Fibroblast of the aortic adventitia (primary cell): ENCODE measurements at regions not wholly inside any gene's neighbourhood (a gene's known extent, or its start where the extent isn't known, plus 50 kb on each side); places are given as distances from the start of the nearest gene placed in this dataset.
"Not testable (repeated sequence)": the region's sequence is repeated elsewhere in the genome, so short reads cannot be mapped to it uniquely, and the experiment has no call there.

Source experiments
- DNase-seq: peaks from one replicate; pipeline ENCODE4 v3.0.0-alpha.2; 2010; ENCODE audit warnings: low read depth
- H3K4me3 ChIP-seq: 2 replicates; pipeline ENCODE4 v1.5.1; 2011; ENCODE audit warnings: low read depth, mild to moderate bottlenecking, control low read depth, low read length, moderate library complexity
- CTCF ChIP-seq: IDR thresholded peaks from 2 replicates; pipeline ENCODE4 v1.5.1; 2011; ENCODE audit warnings: mild to moderate bottlenecking, low read length, control low read depth, inconsistent platforms; ENCODE audit not compliant: insufficient read depth

GRCh38 chr15:95075792-95076677, 844.7 kb downstream of the MCTP2 start:
- DNase-seq, result no peak
- no peak for TF ChIP-seq CTCF
- no peak overlapping the region for H3K4me3 ChIP-seq

GRCh38 chr15:95076678-95076990, 845.3 kb downstream of the MCTP2 start:
- no peak overlapping the region for H3K4me3 ChIP-seq
- TF ChIP-seq CTCF, result no peak
- DNase-seq, result no peak

GRCh38 chr15:95078003-95078402, 846.6 kb downstream of the MCTP2 start:
- no peak overlapping the region for H3K4me3 ChIP-seq
- no peak for DNase-seq
- TF ChIP-seq CTCF, result no peak

GRCh38 chr15:95080228-95080627, 848.9 kb downstream of the MCTP2 start:
- H3K4me3 ChIP-seq, DNase-seq: not testable (repeated sequence)

GRCh38 chr15:95085056-95085455, 853.7 kb downstream of the MCTP2 start:
- H3K4me3 ChIP-seq, result no peak overlapping the region
- TF ChIP-seq CTCF, result no peak
- no peak for DNase-seq

- no peak for TF ChIP-seq CTCF
- no peak overlapping the region for H3K4me3 ChIP-seq
- DNase-seq, result peak; percentile 11
Observed at GRCh38 chr15:95086531-95087252, 855.3 kb downstream of the MCTP2 start.

- TF ChIP-seq CTCF, result no peak
- DNase-seq, result no peak
- no peak overlapping the region for H3K4me3 ChIP-seq
Observed at GRCh38 chr15:95087253-95087609, 855.9 kb downstream of the MCTP2 start.
